HG02884 (cell line): ENCODE measurements at regions not wholly inside any gene's neighbourhood (a gene's known extent, or its start where the extent isn't known, plus 50 kb on each side); places are given as distances from the start of the nearest gene placed in this dataset.

Experiments used
- ATAC-seq: cut with Tn5 transposase; IDR thresholded peaks from one replicate; pipeline ENCODE4 v1.9.1; 2021; ENCODE audit warnings: mild to moderate bottlenecking, moderate library complexity; ENCODE audit not compliant: unreplicated experiment

- ATAC-seq, result no peak
Measured at GRCh38 chr6:6780231-6780630, 191.7 kb downstream of the LY86 start.

- no peak for ATAC-seq
Measured at GRCh38 chr6:6781172-6781872, 192.8 kb downstream of the LY86 start.

GRCh38 chr6:6781873-6782227 is 193.3 kb downstream of the LY86 start:
- no peak for ATAC-seq

GRCh38 chr6:6783721-6784120 is 195.2 kb downstream of the LY86 start:
- no peak for ATAC-seq

DNA sequence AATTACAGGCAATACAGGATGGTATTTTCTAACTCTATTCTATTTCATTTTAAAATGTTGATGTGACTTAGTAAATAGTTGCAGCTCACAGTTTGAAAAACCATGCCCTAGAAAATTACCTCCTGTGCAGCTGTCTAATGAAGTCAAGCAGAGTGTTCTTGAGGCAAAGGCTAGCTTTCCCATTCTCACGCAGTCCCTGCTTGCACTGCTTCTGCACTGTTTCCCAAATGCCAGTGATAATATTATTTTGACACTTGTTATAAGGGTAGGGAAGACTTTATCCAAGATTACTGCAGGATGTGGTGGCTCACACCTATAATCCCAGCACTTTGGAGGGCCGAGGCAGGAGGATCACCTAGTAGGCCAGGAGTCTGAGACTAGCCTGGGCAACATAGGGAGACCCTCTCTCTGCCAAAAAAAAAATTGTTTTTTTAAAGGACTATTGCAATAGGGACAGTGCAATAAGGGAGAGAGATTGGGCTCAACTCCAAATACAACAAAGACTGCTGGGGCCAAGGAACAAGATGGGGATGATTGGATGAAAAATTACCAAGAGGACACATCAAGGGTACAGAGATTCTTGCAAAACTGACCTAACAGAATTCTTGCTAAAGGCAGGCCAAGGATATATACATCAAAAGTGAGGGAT is 196.1 kb downstream of the LY86 start:
- no peak for ATAC-seq

DNA sequence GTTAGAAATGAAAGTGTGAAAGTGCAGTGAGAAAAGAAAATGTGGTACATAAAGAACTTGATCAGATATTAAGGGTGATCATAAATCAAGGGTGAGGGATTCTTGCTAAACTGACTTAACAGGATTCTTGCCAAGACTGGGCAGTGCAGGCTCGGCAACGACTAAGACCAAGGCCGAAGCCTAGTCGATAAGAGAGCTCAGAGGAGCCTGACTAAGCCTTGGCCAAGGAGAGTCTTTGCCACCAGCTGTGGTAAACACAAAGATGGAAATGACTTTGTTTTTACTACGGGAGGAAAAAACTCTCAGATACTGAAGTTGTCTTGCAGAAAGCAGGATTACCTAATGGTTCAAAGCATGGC is 196.6 kb downstream of the LY86 start:
- no peak for ATAC-seq

DNA sequence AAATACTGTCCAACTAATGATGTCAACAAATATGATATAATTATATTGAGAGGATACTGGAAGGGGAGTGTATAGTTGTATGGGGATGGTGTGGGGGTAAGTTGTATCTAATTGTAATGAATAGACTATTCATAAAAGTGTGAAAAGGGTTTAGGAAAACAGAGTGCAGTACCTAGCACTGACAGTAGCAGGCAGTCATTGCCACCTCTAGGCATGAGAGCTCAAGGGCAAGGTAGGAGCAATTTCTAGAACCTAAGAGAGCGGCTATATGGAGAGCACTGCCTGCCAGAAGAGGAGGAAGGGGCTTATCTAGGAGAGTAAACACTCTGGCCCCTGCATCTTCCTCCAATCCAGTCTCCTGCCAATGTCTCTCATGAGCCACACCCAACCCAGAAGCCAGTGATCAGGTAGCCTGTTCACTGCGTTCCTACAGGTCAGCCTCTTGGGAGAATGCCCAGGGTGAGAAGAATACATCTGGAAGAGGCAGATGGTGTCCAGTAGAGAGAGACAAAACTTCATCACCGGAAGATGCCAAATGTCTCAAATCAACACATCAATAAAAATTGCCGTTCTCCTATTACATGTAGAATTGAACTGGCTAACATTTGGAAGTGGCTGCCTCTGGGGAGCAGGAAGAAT is 200.0 kb downstream of the LY86 start:
- no peak for ATAC-seq

DNA sequence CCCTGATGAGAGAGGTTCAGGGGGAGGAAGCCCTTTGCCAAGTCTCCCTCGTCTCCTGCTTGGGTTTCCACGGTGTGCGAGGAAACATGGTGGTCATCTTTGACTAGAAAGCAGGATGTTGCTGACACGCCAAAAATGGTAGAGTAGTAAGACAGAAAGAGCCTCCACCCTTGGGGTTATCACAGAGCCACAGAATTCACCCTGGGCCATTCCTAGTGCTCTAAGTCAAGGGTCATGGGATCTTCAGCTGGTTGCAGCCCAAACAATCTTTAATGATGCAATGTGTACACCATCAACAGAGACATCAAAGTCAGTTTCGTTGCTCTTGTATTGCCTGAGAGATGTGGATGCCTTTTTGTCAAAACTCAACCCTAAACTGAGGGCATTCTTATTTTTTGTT is 201.9 kb downstream of the LY86 start:
- no peak for ATAC-seq

DNA sequence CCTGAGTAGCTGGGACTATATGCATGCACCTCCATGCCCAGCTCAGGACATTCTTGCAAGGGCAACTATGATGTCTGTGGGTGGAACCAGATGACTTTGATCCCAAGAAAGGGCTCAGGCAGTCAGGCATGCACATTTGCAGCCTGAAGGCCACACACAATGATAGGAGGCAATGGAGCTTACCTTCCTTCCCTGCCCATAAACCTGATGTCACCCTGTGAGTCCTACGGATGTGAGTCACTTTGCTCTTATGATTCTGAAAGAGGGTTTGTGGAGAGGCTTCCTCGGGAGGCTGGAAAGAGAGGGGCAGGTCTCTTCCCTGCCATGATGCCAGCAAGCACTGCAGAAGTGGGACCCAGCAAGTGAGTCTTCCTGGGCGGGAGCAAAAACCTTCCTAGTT is 202.4 kb downstream of the LY86 start:
- ATAC-seq, result no peak

- ATAC-seq, result no peak
Measured at GRCh38 chr6:6793388-6794250, 205.1 kb downstream of the LY86 start.

GRCh38 chr6:6795393-6795792 is 206.9 kb downstream of the LY86 start:
- ATAC-seq, result no peak

GRCh38 chr6:6796818-6797217 is 208.3 kb downstream of the LY86 start:
- ATAC-seq, result no peak

DNA sequence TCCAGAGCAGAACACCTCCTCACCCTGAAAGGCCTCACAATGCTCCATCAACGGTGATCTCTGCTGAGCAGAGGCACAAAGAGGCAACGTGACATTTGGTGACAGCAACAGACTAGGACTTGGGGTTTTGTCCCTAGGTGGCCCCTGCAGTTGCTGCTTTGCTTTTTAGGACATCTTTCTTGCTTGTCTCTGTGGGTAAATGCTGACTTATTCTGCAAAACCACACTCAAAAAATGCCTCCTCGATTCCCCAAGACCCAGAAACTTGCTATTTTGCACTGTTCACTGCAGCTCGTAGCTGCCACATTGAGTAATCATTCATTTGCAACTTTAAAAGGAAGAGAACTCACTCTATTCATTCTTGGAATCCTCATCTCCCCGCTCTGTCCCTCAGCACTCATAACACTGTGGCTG is 209.9 kb downstream of the LY86 start:
- no peak for ATAC-seq

- no peak for ATAC-seq
Measured at GRCh38 chr6:6801005-6801335, 212.4 kb downstream of the LY86 start.

DNA sequence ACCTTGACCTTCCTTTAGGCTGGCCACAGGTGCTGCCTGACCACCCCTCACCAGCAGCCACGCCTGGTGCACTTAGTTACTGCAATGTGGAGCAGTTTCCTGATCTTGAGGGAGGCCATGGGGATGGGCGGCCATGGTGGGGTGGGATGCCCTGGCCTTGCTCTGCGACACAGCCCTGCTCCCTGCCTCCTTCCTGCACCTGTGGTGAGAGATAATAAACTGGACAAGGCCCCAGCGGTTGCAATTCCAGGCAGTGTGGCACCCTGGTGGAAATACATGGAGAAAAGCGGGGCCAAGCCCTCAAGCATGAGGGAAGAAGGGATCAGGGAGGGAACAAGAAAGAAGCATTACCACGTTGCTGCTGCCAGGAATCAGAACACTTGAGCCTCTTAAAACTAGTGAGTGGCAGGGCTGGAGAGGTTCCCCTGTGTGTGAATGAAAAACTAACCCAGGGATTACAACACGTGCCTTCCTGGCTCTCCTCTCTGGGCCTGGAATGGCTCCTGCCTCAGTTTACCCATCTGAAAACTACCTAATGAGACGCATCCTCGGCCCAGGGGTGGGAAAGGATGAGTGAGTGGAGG is 213.2 kb downstream of the LY86 start:
- no peak for ATAC-seq

- ATAC-seq, result peak; percentile 67
Measured at GRCh38 chr6:6803180-6803977, 214.9 kb downstream of the LY86 start.

- ATAC-seq, result no peak
Measured at GRCh38 chr6:6804843-6805615, 216.5 kb downstream of the LY86 start.

DNA sequence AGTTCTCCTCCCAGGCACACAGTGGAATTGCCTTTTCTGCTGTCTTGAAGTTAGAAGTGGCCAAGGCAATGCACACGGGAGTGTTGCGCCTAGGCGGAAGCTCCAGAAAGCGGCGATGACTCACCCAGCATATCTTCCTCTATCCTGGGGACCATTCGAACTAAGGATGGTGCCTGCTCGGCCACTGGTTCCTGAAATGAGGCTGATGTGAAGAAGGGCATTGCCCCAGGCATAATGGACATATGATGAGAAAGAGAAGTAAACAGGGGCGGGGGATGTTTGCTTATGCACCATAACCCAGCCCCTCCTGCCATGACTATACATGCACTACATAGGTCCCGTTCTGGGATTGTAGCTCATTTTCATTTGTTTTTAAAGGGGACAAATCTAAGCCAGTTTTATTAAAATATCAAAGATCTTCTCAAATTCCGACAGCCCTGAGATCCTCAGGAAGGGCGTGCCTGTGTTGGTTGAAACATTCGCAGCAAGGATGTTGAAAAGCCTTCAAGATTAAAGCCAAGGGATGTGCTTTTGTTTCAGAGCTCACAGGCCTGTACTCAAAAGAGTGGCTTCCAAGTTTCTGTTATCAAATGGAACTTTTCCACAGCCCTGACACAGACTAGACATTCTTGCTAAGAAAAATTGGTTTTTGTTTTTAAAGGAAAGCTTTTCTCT is 218.5 kb downstream of the LY86 start:
- ATAC-seq, result no peak

GRCh38 chr6:6808343-6808742 is 219.8 kb downstream of the LY86 start:
- no peak for ATAC-seq
